H1 (cell line): ENCODE measurements at regions not wholly inside any gene's neighbourhood (a gene's known extent, or its start where the extent isn't known, plus 50 kb on each side); places are given as distances from the start of the nearest gene placed in this dataset.

Experiments used
- CTCF ChIA-PET: fragments of 300-600 bp; sonication (Branson Sonifier 250); formaldehyde crosslinking; loops from one replicate; lab custom pipeline; 2021; ENCODE audit not compliant: partially characterized antibody; lab: Charles Lee
- POLR2A ChIA-PET: fragments of 300-600 bp; sonication (Branson Sonifier 250); formaldehyde crosslinking; loops from one replicate; lab custom pipeline; 2021; ENCODE audit warnings: inconsistent platforms; ENCODE audit not compliant: partially characterized antibody; lab: Charles Lee
- DNase-seq, 2 experiments: peaks; one replicate each; pipeline versions ENCODE4 v3.0.0 to v3.0.0-alpha.2; 2010 to 2022; ENCODE audit warnings: low spot score in 2 of 2, low read depth in 1 of 2, mixed read lengths in 1 of 2
- FAIRE-seq: peaks from 2 replicates; lab custom pipeline; 2011; peaks lifted over from hg19 to GRCh38; lab: Jason Lieb, UNC
- H2AFZ ChIP-seq: 2 replicates; pipeline ENCODE4 v1.8.1; 2012; ENCODE audit warnings: low read length, inconsistent platforms
- H2AK5ac ChIP-seq: 2 replicates; pipeline ENCODE4 v1.6.1; 2013; ENCODE audit warnings: low read depth, low read length
- H2BK120ac ChIP-seq: replicated peaks from 2 replicates; pipeline ENCODE3; 2013; ENCODE audit warnings: low read depth, low read length, inconsistent platforms
- H2BK12ac ChIP-seq: 2 replicates; pipeline ENCODE4 v1.6.1; 2013; ENCODE audit warnings: low read depth, low read length
- H2BK15ac ChIP-seq: 2 replicates; pipeline ENCODE4 v1.6.1; 2013; ENCODE audit warnings: low read length
- H2BK20ac ChIP-seq: 2 replicates; pipeline ENCODE4 v1.6.1; 2013; ENCODE audit warnings: low read length
- H2BK5ac ChIP-seq: 2 replicates; pipeline ENCODE4 v1.6.1; 2013; ENCODE audit warnings: low read depth, low read length
- H3K14ac ChIP-seq: 2 replicates; pipeline ENCODE4 v1.6.1; 2013; ENCODE audit warnings: inconsistent platforms; ENCODE audit not compliant: insufficient read length
- H3K18ac ChIP-seq: 2 replicates; pipeline ENCODE4 v1.6.1; 2013; ENCODE audit warnings: low read length; ENCODE audit errors: extremely low read depth
- H3K23ac ChIP-seq: 2 replicates; pipeline ENCODE4 v1.6.1; 2013; ENCODE audit warnings: inconsistent platforms; ENCODE audit not compliant: insufficient read length
- H3K23me2 ChIP-seq: 2 replicates; pipeline ENCODE4 v1.6.1; 2013; ENCODE audit warnings: low read depth, low read length
- H3K27ac ChIP-seq: 2 replicates; pipeline ENCODE4 v1.6.1; 2011; ENCODE audit warnings: low read depth, low read length, inconsistent platforms
- H3K27me3 ChIP-seq, 4 experiments: replicated peaks in 1 of 4; 1 replicate in 1 of 4; 2 replicates in 3 of 4; pipeline versions ENCODE4 v1.6.1 to v1.8.1; 2011 to 2013; ENCODE audit warnings: low read length in 3 of 4, mild to moderate bottlenecking in 3 of 4, inconsistent platforms in 2 of 4, mixed read lengths in 2 of 4, moderate library complexity in 1 of 4; ENCODE audit not compliant: control insufficient read depth in 3 of 4, insufficient read depth in 3 of 4; ENCODE audit errors: extremely low read depth in 1 of 4
- H3K36me3 ChIP-seq, 4 experiments: 2 replicates each; pipeline versions ENCODE4 v1.6.1 to v1.8.1; 2011 to 2013; ENCODE audit warnings: mild to moderate bottlenecking in 4 of 4, low read length in 3 of 4, moderate library complexity in 2 of 4, control low read depth in 1 of 4, inconsistent platforms in 1 of 4; ENCODE audit not compliant: insufficient read depth in 4 of 4, control insufficient read depth in 2 of 4
- H3K4ac ChIP-seq: replicated peaks from 2 replicates; pipeline ENCODE3; 2013; ENCODE audit warnings: low read length, low read depth, mixed read lengths, inconsistent platforms; ENCODE audit not compliant: insufficient read length
- H3K4me1 ChIP-seq, 4 experiments: replicated peaks in 1 of 4; 1 replicate in 1 of 4; 2 replicates in 3 of 4; pipeline versions ENCODE4 v1.6.1 to v1.8.1; 2011 to 2013; ENCODE audit warnings: low read length in 3 of 4, inconsistent platforms in 2 of 4, mixed read lengths in 1 of 4; ENCODE audit not compliant: insufficient read depth in 4 of 4, control insufficient read depth in 3 of 4
- H3K4me2 ChIP-seq, 2 experiments: 2 replicates each; pipeline versions ENCODE4 v1.6.1 to v1.8.1; 2011 to 2013; ENCODE audit warnings: low read depth in 2 of 2, low read length in 2 of 2, control low read depth in 1 of 2, inconsistent platforms in 1 of 2, mild to moderate bottlenecking in 1 of 2; ENCODE audit not compliant: insufficient read depth in 1 of 2
- H3K4me3 ChIP-seq, 4 experiments: fragments of 200-600, 300-600 bp in 1 of 4; sonication (generic), shearing (Covaris generic), sonication (Bioruptor Twin) in 1 of 4; 2 replicates each; pipeline versions ENCODE4 v1.5.1 to v1.8.1; 2011 to 2016; ENCODE audit warnings: low read length in 4 of 4, low read depth in 3 of 4, control low read depth in 2 of 4, inconsistent platforms in 2 of 4, mild to moderate bottlenecking in 2 of 4, mixed read lengths in 1 of 4, moderate library complexity in 1 of 4; ENCODE audit not compliant: insufficient read depth in 2 of 4; ENCODE audit errors: extremely low read depth in 1 of 4
- H3K56ac ChIP-seq: replicated peaks from 2 replicates; pipeline ENCODE3; 2013; ENCODE audit warnings: low read depth, mild to moderate bottlenecking, mixed read lengths, low read length, inconsistent platforms; ENCODE audit not compliant: insufficient read length
- H3K79me1 ChIP-seq: 2 replicates; pipeline ENCODE4 v1.6.1; 2013; ENCODE audit warnings: low read depth, low read length, control low read depth
- H3K79me2 ChIP-seq, 2 experiments: 2 replicates each; pipeline versions ENCODE4 v1.6.1 to v1.8.1; 2012 to 2013; ENCODE audit warnings: low read length in 2 of 2, mild to moderate bottlenecking in 2 of 2, inconsistent platforms in 1 of 2; ENCODE audit not compliant: insufficient read depth in 2 of 2, control insufficient read depth in 1 of 2
- H3K9ac ChIP-seq, 4 experiments: replicated peaks in 1 of 4; 1 replicate in 1 of 4; 2 replicates in 3 of 4; pipeline versions ENCODE4 v1.6.1 to v1.8.1; 2011 to 2013; ENCODE audit warnings: low read depth in 3 of 4, low read length in 3 of 4, control low read depth in 2 of 4, mild to moderate bottlenecking in 2 of 4, moderate library complexity in 2 of 4, inconsistent platforms in 1 of 4; ENCODE audit errors: extremely low read depth in 1 of 4
- H3K9me3 ChIP-seq, 2 experiments: 2 replicates each; pipeline versions ENCODE4 v1.6.1 to v1.8.1; 2012 to 2013; ENCODE audit warnings: mild to moderate bottlenecking in 2 of 2, moderate library complexity in 2 of 2, control low read depth in 1 of 2, inconsistent platforms in 1 of 2, low read depth in 1 of 2, low read length in 1 of 2, mixed read lengths in 1 of 2; ENCODE audit not compliant: insufficient read depth in 2 of 2
- H4K20me1 ChIP-seq, 2 experiments: replicated peaks in 1 of 2; 2 replicates each; pipeline versions ENCODE3 to v1.8.1; 2011 to 2013; ENCODE audit warnings: inconsistent platforms in 2 of 2, low read length in 2 of 2, mild to moderate bottlenecking in 1 of 2; ENCODE audit not compliant: insufficient read depth in 2 of 2, control insufficient read depth in 1 of 2
- H4K5ac ChIP-seq: 2 replicates; pipeline ENCODE4 v1.6.1; 2013; ENCODE audit warnings: low read length, low read depth, mixed read lengths, inconsistent platforms; ENCODE audit not compliant: insufficient read length
- H4K8ac ChIP-seq: 2 replicates; pipeline ENCODE4 v1.8.0; 2013; ENCODE audit warnings: mild to moderate bottlenecking, moderate library complexity, low read length, inconsistent platforms; ENCODE audit not compliant: insufficient read depth; ENCODE audit errors: extremely low read depth
- H4K91ac ChIP-seq: replicated peaks from 2 replicates; pipeline ENCODE3; 2013; ENCODE audit warnings: low read length, mixed read lengths, inconsistent platforms; ENCODE audit not compliant: insufficient read length
- CHD1 ChIP-seq: IDR thresholded peaks from 2 replicates; pipeline ENCODE4 v1.6.1; 2012; ENCODE audit warnings: low read depth, low read length, improper control_type of control experiment
- NANOG ChIP-seq: IDR thresholded peaks from 2 replicates; pipeline ENCODE4 v1.6.1; 2011; ENCODE audit warnings: low read length, low read depth, mild to moderate bottlenecking, inconsistent platforms; ENCODE audit not compliant: insufficient read depth, poor library complexity, severe bottlenecking
- YY1 ChIP-seq: IDR thresholded peaks from 2 replicates; pipeline ENCODE4 v1.6.1; 2011; ENCODE audit warnings: low read depth, mild to moderate bottlenecking, low read length
- WGBS, 2 experiments: shearing (Covaris generic) in 1 of 2; methylation state at CpG; one replicate each; pipeline versions ENCODE4 v1.1.6 to v1.1.7; 2013 to 2015; ENCODE audit warnings: low lambda C conversion rate in 2 of 2, mixed read lengths in 2 of 2, inconsistent platforms in 1 of 2, low coverage in 1 of 2, missing lambda C conversion rate in 1 of 2; ENCODE audit not compliant: insufficient replicate concordance in 2 of 2, insufficient coverage in 1 of 2, insufficient read length in 1 of 2; ENCODE audit errors: extremely low coverage in 1 of 2, missing lambda C conversion rate in 1 of 2; 5-methylcytosine and 5-hydroxymethylcytosine counted together

- H3K14ac ChIP-seq = no peak overlapping the region
- H2AFZ ChIP-seq = no peak overlapping the region
- no peaks in the 10 kb centered on the region for H3K79me1 ChIP-seq
- no peak overlapping the region for H3K9ac ChIP-seq
- H3K56ac ChIP-seq = no peak overlapping the region
- H3K23me2 ChIP-seq = no peaks in the 10 kb centered on the region
- WGBS, 2 experiments = 65% methylated on average over 3 of the region's 3 CpGs; no CpG with 5 or more reads in 1 of the 2 experiments
- ChIA-PET POLR2A (no interaction called here), CTCF (interaction anchor here (0.6 to 1.6 kb wide), 2 partner anchors 14 to 1886 kb away, joined by 3 to 6 read pairs; no protein-coding TSS in a partner anchor)
- no peak for DNase-seq
- no peak overlapping the region for H2BK12ac ChIP-seq
- peaks cover 0 to 3% (median 1%) of the 10 kb centered on the region in 4 experiments; a peak in 3 of 7 replicates for H3K4me1 ChIP-seq
- no peak overlapping the region for H2AK5ac ChIP-seq
- no peak overlapping the region for H3K18ac ChIP-seq
- peaks cover 0 to 3% of the 10 kb centered on the region in 2 experiments; a peak in 1 of 4 replicates for H3K9me3 ChIP-seq
- no peaks in the 10 kb centered on the region for H3K79me2 ChIP-seq
- no peak overlapping the region for H4K5ac ChIP-seq
- no peak overlapping the region for H4K8ac ChIP-seq
- no peak overlapping the region for H2BK120ac ChIP-seq
- no peak overlapping the region for H3K4me3 ChIP-seq
- no peak overlapping the region for H2BK15ac ChIP-seq
- no peak for TF ChIP-seq YY1
- TF ChIP-seq NANOG = no peak
- TF ChIP-seq CHD1 = no peak
- no peak overlapping the region for H2BK5ac ChIP-seq
- no peak overlapping the region for H3K4ac ChIP-seq
- no peaks in the 10 kb centered on the region for H3K36me3 ChIP-seq
- no peak for FAIRE-seq
- H3K4me2 ChIP-seq = no peak overlapping the region; a peak in 1 of 4 replicates
- no peak overlapping the region for H3K27ac ChIP-seq
- no peak overlapping the region for H4K91ac ChIP-seq
- no peak overlapping the region for H3K23ac ChIP-seq
- H3K27me3 ChIP-seq = no peaks in the 10 kb centered on the region
- H2BK20ac ChIP-seq = no peak overlapping the region
- no peaks in the 10 kb centered on the region for H4K20me1 ChIP-seq
Observed at GRCh38 chr13:65971541-65971940, 1258.6 kb downstream of the PCDH9 start.
